HG03097 (cell line): ENCODE measurements at regions not wholly inside any gene's neighbourhood (a gene's known extent, or its start where the extent isn't known, plus 50 kb on each side); places are given as distances from the start of the nearest gene placed in this dataset.
"Not testable (repeated sequence)": the region's sequence is repeated elsewhere in the genome, so short reads cannot be mapped to it uniquely, and the experiment has no call there.

Source experiments
- ATAC-seq: cut with Tn5 transposase; IDR thresholded peaks from one replicate; pipeline ENCODE4 v1.9.1; 2021; ENCODE audit not compliant: unreplicated experiment, low FRiP score

DNA sequence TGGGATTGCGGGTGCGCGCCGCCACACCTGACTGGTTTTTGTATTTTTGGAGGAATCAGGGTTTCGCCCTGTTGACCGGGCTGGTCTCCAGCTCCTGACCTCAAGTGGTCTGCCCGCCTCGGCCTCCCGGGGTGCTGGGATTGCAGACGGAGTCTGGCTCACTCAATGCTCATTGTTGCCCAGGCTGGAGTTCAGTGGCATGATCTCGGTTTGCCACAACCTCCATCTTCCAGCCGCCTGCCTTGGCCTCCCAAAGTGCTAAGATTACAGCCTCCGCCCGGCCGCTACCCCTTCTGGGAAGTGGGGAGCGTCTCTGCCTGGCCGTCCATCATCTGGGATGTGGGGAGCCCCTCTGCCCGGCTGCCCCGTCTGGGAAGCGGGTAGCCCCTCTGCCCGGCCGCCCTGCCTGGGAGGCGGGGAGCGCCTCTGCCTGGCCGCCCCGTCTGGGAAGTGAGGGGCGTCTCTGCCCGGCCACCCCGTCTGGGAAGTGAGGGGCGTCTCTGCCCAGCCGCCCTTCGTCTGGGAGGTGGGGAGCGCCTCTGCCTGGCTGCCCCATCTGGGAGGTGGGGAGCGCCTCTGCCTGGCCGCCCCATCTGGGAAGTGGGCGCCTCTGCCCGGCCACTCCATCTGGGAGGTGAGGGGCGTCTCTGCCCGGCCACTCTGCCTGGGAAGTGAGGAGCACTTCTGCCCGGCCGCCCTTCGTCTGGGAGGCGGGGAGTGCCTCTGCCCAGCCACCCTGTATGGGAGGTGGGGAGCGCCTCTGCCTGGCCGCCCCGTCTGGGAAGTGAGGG lies 381.8 kb upstream of the MIS18BP1 start:
- ATAC-seq, result not testable (repeated sequence)

DNA sequence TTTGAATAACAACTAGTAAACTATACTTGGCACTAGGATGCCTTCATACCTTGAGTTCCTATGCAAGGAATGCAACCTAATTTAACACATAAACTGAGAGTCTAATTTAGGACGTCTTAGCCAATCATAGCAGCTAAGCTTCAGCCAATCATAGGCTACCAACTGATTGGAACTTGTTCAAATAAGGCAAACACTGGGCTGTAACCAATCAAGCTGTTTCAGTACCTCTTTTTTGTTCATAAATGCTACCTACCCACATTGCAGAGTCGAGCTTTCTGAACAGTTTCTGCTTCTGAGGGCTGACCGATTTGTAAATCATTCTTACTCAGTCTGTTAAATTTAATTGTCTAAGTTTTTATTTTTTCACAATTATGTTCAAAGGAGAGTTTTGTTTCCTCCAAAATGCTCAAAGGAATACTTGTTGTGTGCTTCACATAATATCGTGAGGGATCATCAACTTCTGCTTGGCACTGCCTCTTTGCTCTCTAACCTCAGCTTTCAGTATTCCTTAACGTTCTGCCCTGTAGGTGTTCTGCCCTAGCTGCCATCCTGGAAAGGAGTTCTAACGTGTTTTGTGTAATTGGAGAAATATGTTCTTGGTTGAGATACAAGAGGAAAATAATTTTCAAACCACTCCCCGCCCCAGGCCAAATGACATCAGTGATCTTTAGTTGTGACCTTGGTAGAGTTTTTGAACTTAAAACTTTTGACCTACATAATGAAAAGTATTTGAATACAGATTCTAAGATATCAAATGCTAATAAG lies 380.4 kb upstream of the MIS18BP1 start:
- no peak for ATAC-seq

DNA sequence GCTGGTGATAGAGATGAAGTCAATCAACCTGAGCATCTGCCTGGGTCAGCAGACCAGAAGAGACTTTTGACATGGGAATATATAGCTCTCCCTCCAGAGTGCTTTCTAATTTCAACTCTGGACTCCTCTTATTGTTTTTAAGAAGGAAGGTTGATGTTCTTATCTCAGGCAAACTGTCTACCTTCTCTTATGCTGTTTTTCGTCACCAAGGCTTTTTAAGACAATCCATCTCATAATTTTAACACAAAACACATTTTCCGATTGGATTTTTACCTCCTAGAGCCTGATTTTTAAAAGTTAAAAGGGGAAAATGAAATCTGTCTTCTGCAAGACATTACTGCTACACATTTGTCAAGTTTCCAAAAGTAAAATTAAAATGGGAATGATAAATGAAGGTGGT lies 368.7 kb upstream of the MIS18BP1 start:
- ATAC-seq, result no peak

DNA sequence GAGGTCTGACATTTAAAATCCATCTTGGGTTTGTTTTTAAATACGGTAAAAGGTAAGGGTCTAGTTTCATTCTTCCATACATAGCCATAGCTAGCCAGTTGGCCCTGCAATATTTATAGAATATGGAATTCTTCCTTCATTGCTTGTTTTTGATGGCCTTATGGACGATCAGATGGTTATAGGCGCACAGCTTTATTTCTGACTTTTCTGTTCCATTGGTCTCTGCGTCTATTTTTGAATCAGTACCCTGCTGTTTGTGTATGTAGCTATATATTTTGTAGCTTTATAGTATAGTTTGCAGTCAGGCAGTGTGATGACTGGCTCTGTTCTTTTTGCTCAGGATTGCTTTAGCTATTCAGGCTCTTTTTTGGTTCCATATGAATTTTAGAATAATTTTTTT lies 366.8 kb upstream of the MIS18BP1 start:
- ATAC-seq, result no peak

DNA sequence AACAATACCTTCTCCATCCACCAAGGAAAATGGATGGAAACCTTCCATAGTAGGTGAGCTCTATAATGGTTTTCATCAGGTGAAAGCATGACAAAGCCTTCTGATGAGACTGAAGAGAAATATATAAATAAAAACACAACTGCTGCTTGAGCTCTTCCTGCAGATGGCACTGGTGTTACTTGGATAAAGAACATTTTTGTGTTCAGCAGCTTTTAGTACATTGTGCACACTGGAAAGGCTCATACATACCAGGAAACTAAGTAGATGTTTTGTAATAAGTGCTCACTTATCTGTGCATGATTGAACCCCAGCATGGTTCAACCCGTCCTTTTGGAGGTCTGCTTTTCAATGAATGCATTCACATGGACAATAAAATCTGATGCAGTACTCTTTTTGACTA lies 357.3 kb upstream of the MIS18BP1 start:
- ATAC-seq, result no peak

DNA sequence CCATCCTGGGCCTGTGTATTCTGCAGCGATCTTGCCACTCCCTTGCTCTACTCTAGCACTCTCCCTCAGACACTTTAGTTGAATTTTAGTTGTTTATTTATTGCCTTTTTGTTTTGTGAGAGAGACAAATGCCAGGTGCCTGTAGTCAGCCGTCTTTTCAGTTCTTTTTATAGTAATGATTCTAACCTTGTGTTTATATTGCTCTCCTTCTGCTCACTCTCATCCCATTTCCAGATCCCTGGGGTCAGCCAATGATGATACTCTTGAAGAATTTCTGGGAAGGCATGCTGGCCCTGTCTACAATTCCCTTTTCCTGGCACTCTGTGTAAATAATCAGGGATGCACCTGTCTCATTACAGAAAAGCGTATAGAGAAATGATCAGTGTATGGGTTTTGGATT lies 334.1 kb upstream of the MIS18BP1 start:
- ATAC-seq, result no peak

DNA sequence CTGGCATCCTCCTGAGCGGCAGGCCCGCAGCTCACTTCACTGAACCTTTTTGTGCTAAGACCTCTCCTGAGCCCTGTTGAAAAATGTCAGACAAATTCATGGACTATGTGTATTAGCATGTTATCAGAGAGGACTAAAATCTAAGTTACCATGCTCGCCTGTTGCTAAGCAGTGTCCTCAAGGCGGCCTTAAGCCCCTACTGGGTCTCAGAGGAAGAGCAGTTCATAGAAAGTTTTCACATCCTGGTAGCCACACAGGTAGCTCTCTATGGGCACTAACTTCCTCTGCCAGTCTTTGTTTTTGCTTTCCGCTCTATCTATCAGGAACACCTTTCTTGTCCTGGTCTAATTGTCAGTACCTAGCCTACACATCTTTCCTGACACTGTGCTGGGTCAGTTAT lies 306.6 kb upstream of the MIS18BP1 start:
- no peak for ATAC-seq

DNA sequence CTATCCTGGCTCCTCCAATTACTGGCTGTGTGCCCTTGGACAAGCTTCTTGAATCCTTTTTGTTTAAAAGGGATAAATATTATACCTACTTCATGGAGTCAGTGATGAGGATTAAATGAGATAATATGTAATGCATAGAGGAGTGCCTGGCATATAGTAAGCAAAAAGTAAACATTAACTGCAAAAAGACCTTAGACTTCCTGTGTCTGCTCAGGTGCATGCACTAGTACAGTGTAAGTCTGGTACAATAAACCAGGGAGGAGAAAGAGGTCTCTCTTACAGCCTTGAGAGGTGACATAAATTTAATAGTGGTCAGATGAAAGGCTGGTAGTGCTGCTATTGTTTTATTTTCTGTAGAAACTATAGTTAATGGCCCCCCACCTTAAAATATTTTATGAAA lies 305.2 kb upstream of the MIS18BP1 start:
- no peak for ATAC-seq

DNA sequence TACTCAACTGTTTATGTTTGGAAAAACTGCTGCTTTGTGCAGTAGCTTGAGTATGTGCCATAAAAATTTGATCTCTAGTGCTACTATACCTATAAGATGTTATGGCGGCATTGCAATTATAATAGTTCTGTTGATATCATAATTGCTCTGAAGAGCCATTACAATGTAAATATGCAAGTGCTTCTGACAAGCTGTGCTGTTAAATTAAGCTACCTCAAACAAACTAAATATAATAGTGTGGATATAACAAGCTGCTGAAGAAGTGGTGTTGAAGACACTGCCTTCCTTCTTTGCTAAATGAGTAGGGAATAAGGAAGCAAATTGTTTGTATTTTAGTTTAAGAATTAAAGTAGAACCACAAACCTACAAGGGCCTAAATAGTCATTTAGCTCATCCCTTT lies 301.0 kb upstream of the MIS18BP1 start:
- no peak for ATAC-seq

DNA sequence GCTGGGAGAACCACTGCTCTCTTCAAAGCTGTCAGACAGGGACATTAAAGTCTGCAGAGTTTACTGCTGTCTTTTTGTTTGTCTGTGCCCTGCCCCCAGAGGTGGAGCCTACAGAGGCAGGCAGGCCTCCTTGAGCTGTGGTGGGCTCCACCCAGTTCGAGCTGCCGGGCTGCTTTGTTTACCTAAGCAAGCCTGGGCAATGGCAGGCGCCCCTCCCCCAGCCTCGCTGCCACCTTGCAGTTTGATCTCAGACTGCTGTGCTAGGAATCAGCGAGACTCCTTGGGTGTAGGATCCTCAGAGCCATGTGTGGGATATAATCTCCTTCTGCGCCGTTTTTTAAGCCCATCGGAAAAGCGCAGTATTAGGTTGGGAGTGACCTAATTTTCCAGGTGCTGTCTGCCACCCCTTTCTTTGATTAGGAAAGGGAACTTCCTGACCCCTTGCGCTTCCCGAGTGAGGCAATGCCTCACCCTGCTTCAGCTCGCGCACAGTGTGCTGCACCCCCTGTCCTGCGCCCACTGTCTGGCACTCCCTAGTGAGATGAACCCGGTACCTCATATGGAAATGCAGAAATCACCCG lies 298.3 kb upstream of the MIS18BP1 start:
- ATAC-seq, result not testable (repeated sequence)

DNA sequence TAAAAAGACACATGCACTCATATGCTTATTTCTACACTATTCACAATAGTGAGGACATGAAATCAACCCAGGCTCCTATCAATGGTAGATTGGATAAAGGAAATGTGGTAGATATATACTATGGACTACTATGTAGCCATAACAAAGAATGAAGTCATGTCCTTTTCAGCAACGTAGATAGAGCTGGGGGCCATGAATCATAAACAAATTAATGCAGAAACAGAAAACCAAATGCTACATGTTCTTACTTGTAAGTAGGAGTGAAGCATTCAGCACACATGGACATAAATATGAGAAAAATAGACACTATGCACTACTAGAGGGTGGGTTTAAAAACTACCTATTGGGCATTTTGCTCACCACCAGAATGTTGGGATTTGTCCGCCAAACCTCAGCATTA lies 278.0 kb upstream of the MIS18BP1 start:
- ATAC-seq, result no peak

DNA sequence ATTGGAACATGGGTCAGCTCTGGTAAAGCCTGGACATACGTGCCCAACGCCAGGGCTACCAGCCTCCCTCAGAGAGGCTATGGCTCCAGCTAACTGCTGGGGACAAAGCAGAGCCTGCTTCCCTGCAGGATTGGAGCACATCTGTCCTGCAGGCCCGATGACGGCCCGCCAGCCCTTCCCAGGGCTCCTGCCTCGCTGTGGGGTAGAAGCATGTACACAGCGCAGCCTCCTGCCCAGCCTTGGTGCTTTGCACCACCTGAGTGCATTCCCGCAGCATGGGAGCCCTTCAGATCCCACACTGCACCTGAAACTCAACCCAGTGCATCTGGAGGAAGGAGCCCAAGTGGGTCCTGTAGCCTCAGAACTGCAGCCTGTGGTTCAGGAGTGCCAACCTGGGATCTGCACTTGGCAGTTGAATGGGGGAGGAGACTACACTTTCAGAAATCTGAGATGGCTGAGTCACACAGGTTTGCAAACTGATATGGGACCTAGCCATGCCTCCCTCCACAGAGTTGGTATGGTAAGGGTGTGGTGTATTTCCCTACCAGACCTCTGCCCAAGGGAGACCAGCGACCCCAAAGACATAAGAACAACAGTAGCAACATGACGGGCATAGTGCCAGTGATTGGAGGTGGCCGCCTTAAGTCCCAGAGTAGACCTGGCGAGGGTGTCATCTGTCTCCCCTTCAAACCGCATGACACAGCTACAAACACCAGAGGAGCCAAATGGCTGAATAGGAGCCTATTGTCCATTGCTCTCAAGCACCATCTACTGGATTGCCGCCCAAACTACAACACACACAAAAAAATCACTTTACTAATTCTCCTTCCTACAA lies 273.9 kb upstream of the MIS18BP1 start:
- ATAC-seq, result no peak

DNA sequence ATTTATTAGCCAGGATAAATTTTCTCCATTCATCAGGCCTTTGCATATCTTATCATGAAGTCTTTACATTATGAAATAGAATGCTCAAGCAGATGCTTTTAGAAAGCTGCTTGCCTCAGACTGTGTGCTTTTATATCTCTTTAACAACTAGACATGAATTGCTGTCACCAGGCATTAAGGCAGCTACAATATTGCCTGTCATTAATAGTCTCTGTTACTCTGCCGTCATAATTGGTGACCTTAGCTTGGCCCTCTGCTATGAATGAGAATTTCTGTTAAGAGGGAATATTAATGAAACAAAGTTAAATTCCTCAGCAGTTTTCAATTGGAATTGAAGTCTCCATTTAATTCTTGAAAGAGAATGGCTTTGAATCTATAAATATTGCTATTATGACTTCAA lies 266.8 kb upstream of the MIS18BP1 start:
- no peak for ATAC-seq

DNA sequence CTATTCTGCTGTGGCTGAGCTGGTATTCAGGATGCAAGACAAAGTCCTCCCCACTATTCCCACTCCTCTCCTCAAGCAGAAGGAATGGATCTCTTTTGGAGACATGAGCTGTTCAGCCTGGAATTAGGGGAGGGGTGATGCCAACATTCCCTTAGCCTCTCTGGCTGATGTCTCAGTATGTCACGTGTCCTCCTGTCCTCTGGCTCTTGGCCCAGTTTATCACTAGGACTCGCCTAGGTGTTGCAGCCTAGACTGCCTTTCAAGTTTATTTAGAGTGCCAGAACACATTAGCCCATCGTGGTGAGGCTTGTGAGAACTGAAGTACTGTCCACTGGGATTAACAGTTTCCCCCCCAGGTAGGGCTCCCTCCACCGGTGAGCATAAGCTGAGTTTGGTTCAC lies 239.9 kb upstream of the MIS18BP1 start:
- no peak for ATAC-seq

DNA sequence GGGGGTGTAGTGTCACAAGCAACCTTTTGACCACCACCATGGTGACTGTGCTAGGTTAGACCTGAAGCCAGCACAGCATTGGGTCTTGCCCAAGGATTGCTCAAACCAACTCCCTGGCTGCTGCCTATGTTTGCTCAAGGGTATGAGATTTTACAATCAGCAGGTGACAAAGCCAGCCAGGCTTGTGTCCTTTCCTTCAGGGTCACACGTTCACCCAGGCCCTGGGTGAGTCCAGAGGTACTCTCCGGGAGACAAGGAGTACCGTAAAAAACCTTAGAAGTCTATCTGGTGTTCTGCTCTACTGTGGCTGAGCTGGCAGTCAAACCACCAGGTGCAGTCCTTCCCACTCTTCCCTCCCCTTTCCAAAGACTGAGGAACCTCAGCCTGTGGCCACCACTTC lies 238.9 kb upstream of the MIS18BP1 start:
- ATAC-seq, result no peak

DNA sequence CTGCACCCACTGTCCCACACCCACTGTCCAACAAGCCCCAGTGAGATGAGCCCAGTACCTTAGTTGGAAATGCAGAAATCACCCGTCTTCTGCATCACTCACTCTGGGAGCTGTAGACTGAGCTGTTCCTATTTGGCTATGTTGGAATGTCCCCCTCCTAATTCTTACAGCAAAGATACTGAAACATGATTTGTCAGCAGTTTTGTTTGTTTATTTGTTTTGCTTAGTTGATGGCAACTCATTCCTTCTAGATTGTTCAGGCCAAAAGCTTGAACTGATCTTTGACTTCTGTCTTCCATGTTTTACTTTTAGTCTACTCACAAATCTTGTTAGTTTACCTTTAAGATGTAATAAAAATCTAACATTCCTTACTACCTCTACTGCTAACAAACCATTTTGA lies 233.6 kb upstream of the MIS18BP1 start:
- no peak for ATAC-seq

DNA sequence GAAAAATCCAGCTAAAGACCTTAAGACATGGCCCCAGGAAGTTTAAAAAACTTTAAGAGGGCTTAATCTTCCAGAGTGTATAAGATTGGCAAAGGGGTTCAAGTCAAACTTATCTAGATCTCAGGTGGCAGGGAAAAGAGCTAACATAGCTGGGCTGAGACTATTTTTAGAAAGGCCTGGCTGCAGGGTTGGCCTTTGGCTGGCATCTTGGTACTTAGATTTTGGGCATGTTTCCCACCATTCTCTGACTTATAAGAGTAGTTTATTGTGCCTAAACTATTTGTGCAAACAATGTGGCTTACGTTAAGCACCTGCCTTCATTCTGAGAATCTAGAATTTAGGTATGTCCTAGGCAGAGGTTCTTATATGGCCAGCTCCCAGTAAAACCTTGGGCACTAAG lies 214.0 kb upstream of the MIS18BP1 start:
- no peak for ATAC-seq

DNA sequence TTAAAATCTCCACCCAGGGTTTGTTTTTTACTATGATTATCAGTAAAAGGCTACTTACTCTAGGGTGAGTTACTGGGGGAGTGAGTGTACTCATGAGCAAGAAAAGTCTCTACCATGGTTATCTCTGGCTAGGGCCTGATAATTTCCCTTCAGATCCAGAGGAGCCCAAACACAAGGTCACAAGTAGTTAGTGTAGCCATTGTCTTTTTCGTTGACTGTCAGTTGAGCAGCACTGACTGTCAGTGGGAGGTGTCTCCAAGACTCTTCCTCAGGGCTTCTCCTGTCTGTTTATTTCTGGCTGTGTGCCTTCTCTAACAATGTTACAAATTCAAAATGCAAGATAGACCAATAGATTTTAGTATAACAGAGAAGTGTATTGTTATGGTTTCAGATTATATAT lies 181.2 kb upstream of the MIS18BP1 start:
- no peak for ATAC-seq

DNA sequence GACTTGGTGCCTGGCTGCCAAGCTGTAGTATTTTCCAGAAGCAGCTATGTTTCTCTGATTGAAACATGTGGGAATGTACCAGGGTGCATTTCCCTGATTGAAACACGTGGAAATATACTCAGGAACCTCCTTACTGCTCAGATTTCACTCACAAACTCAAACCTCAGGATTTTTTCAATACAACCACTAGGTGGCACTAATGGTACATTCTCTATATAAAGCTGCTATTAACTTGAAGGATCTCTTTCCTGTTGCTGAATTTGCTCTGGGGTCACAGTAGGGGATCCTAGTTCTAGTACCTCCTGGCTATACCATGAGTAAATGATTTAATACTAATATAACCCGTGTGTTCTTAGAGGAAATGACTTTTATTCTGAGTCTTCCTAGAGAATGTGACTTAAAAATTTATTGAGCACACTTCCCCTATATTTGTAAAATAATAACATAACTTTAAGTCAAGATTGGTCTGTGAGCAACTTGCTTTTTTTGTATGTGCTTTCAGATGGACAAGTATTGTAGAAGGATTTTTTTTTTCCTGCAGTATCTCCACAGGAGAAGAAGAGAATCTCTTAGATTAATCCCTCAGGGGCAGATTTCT lies 173.8 kb upstream of the MIS18BP1 start:
- ATAC-seq, result no peak

DNA sequence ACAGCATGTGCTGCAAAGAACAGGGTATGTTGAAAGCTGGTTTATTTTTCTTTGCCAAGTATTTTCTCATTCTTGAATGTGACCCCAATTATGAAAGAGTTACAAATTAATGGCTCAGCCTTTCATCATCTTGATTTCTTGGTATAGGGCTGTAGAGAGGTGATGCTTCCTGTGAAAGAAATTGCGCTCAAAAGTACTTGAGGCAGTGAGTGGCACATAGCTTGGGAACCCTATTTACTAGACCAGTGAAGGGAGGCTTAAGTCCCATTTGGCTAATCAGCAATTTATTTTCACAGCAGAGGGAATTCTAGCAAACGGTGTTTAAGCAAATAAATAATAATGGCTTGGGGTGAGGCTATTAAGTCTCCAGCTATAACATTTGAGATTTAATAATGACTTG lies 153.9 kb upstream of the MIS18BP1 start:
- no peak for ATAC-seq
